GM21381 (cell line): ENCODE measurements at regions not wholly inside any gene's neighbourhood (a gene's known extent, or its start where the extent isn't known, plus 50 kb on each side); places are given as distances from the start of the nearest gene placed in this dataset.
"Not testable (repeated sequence)": the region's sequence is repeated elsewhere in the genome, so short reads cannot be mapped to it uniquely, and the experiment has no call there.

Experiments
- ATAC-seq: cut with Tn5 transposase; IDR thresholded peaks from one replicate; pipeline ENCODE4 v1.9.1; 2021; ENCODE audit warnings: mild to moderate bottlenecking, moderate library complexity; ENCODE audit not compliant: unreplicated experiment

DNA sequence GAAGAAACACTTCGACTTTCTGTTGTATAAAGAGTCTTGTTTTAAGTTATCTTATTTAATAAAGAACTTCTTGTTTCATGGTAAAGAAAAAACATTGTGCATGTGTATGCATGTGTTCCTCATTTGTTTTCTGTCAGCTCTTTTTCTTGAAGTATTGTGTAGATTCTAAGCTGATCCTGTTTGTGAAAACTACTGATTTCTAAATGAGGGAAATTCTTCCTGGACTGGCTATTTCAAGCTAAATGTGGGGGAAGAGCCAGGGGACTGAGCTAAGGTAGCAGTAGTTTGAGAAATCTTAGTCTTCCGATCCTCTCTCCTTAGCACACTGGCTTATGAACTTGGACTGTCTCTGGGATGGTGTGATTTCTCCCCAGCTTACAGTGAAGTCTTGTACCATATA lies 56.4 kb upstream of the RBMS1 start:
- no peak for ATAC-seq

DNA sequence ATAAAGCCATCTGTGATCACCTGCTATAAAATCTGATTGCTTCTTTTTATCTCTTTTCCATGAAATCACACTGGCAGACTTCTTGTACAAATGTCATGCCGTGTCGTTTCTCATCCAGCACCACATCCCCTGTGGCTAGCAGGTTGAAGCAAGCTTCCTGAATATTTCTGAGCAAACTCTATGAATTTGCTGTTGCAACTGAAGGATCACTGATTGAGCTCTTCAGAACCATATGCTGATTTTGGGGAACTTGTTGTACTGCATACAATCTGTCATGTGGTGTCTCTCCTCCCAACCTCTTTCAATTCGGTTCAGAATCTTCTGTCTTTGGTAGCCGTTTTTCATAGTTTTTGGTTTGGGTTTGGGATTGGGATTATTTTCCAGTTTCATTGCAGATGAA lies 57.7 kb upstream of the RBMS1 start:
- ATAC-seq = no peak

DNA sequence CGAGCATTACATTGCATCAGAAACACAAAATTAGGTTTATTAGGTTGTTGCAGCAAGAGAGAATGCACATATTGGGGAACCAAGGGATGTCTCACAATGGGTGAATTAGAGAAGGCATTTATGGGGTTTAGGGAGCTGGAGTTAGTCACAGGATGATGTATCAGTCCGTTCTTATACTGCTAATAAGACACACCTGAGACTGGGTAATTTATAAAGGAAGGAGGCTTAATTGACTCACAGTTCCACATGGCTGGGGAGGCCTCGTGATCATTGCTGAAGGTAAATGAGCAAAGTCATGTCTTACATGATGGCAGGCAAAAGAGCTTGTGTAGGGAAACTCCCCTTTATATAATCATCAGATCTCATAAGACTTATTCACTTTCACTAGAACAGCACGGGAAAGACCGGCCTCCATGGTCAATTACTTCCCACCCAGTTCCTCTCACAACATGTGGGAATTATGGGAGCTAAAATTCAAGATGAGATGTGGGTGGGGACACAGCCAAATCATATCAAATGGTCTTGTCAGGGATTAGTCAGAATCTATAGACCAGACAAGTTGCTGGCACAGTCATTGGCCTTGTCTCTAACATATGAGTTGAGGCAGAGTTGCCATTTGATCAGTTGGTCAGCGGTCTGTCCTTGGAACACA lies 61.9 kb upstream of the RBMS1 start:
- ATAC-seq = no peak

DNA sequence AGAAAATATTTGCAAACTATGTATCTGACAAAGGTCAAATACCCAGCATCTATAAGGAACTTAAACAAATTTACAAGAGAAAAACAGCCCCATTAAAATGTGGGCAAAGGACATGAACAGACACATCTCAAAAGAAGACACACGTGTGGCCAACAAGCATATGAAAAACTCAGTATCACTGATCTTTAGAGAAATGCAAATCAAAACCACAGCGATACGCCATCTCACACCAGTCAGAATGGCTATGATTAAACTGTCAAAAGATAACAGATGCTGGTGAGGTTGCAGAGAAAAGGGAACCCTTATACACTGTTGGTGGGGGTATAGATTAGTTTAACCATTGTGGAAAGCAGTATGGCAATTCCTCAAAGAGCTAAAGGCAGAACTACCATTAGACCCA lies 64.3 kb upstream of the RBMS1 start:
- ATAC-seq = no peak

DNA sequence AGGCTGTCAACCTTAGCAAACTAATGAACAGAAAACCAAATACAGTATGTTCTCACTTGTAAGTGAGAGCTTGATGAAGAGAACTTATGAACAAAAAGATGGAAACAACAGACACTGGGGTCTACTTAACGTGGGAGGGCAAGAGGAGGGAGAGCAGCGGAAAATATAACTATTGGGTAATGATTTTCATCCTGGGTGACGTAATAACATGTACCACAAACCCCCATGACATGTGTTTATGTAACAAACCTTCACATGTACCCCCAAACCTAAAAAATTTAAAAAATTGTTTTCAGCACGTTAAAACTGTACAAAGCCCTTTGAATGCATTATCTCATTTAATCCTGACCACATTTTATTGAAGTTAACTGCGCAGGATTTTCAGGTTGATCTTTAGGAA lies 64.9 kb upstream of the RBMS1 start:
- no peak for ATAC-seq

DNA sequence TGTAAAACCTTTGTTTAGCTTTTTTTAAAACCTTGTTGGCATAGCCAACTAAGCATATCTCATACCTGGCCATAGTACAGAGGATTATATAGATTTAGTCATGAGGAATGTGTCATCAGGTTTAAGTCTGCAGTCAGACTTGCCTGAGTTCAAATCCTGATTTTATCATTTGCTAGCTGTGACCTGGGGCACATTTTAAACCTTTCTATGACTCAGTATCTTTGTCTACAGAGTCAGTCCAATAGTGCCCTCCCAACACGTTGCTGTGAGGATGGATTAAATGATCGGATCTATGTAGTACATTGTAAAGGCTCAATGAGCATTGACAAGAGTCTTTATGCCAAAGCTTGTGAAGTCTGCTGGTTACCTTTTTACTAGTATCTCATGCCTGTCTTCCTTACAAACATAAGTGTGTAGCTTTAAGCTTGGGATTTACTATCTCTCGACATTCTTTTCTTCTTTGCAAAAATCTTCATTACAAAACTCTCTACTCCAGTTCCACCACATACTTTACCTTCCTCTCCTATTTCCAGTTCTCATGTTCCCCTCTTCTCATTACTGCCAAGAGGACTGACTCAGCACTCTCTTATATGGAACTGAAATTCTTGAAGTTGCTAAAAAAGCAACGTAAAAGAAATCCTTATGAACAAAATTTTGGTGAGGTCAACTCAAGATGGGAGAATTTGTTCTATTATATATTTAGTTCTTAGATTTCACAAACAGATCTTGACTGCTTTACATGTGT lies 68.1 kb upstream of the RBMS1 start:
- ATAC-seq = no peak

DNA sequence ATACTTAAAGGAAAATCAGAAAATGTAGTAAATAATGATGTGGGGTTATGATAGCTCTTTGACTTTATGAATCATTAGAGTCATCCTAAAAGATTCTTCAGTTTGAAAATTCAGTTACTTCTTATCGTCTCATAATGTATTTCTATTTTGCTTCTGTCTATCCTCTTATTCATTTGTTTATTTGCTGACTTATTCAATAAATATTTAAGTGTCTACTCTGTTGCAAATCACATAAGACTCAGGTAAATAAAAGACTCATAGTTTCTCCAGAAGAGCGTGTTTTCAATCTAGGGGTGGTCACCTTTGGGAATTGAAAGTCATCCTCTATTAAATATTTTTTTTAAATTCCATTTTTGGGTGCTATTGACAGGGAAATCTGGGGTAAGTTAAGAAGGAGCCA lies 69.1 kb upstream of the RBMS1 start:
- no peak for ATAC-seq

DNA sequence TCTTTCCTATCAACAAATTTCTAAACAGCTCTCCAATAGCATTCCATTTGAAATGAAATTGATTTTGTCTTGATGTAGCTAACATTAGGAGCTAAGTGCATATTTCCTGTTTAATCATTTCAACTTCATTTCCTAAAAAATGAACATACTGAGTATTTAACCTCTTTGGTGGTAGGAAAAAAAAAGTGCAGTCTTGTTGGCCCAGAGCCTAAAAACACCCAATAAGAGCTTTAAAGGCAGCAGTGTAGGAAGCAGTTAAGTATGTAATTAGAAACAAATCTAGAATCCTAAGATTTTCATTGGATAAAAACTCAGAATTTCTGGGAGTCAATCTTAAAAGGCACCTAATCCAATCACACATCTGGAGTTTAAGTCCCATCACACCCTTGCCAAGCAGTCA lies 71.0 kb upstream of the RBMS1 start:
- no peak for ATAC-seq

DNA sequence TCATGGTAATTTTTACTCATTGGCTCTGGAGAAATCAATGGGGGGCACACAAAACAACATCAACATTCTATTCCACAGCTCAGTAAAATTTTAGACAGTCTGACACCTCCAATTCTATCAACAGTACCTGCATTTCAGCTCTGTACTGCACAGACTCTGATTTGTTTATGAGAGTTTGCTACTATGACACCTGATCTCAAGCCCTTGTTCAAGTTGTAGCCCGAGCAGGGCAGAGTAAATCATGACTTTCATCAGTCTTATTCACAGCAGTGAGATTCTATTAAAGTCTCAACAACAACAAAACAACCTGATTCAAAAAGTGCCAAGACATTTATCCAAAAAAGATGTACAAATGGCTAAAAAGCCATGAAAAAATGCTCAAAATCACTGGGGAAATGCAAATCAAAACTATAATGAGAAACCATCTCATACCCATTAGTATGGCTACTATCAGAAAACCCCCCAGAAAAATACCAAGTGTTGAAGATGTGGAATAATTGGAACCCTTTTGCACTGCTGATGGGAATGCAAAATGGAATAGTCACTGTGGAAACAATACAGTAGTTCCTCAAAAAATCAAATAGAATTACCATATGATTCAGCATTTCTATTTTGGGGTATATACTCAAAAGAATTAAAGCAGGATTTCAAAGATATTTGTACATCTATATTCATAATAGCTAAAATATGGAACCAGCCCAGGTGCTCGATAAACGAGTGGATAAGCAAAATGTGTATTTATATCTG lies 71.7 kb upstream of the RBMS1 start:
- no peak for ATAC-seq

DNA sequence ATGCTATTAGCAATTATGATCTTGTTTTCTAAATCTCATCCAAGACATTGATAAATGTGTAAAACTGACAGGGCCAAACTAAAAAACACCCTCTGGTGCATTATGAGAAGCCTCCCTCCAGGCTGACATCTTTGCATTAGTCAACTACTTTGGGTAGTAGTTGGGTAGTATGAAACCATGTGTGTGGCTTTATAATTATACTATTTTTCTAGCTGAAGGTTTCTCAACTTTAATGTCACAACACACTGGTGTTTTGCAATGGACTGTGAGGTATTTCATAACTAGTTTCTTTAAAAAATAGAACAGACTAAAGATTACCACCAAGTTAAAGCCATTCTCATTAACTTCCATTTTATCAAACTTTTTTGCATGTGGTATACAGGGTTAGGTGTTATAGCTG lies 73.1 kb upstream of the RBMS1 start:
- no peak for ATAC-seq

DNA sequence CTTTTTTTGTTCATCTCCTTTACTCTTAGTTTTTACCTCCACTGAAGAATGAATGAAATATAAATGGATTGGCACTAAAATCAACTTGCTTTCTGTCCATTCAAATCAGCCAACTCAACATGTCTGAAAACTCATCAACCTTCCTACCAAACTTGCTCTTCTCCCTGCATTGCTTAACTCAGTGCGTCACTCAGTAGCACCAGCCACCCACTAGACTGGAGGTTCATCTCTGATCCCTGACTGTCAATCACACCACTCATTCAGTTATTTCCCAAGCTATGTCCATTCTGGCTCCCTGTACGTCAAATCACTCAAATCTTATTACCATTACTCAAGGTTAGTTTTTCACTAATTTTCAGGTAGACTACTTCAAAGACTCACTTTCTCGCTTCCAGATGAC lies 75.2 kb upstream of the RBMS1 start:
- no peak for ATAC-seq

DNA sequence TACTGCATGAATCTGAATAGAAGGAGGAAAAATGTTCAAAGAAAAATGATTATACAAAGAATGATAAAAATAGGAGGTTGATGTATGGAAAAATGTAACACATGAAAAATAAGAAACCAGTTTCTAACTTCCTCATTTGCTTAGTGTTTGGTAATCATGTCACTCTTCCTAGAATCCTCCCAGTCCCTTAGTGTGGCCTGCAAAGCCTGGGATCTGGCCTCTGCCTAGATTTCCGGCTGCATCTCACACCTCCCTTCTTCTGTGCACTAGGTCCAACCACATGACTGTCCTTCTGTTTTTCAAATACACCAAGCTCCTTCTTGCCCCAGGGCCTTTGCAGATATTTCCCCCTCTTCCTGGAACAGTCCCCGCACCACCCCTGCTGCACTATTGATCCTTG lies 76.8 kb upstream of the RBMS1 start:
- ATAC-seq = no peak

DNA sequence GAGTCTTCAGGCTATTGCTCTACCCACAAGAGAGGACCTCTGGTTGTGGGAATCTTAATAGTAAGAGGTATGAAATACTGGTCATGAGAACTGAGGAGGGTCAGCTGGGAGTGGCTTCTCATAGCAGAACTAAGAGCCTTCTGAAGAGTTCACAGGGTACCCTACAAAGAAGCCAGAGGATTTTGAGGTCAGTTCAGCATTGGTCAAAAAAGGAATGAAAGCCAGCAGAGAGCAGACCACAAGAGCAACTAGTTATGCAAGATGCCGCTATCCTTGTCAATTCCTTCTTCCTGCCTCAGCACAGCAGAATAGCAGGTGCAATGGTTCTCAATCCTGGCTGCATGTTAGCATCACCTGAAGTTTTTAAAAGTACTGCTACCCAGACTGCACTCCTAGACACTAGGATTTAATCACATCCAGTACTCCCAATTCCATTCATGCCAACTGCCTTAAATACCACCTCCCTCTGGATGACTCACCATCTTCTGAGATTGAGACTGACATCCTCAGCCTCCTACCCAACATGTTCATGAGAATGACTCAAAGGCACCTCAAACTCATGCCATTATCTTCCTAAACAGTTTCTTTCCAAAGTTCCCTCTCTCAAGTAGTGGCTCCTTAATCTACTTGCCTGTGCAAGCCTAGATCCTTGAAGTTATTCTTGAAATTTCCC lies 81.0 kb upstream of the RBMS1 start:
- ATAC-seq = no peak

DNA sequence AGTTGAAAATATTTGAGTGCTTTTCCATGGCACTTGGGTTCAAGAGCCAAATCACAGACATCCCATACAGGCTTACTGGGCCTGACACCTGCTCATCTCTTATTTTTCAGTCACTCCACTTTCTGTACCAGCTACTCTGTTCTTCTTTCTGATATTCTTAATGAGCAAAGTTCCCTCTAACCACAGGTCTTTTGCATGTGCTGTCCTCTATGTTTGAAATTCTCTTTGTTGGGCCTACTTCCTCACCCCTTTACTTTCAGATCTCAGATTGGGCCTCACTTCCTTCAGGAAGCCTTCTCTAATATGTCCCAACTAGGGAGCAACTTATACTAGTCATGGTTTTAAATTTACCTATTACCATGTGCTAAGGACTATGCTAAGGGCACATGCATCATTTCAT lies 81.8 kb upstream of the RBMS1 start:
- peak; percentile 76 for ATAC-seq

DNA sequence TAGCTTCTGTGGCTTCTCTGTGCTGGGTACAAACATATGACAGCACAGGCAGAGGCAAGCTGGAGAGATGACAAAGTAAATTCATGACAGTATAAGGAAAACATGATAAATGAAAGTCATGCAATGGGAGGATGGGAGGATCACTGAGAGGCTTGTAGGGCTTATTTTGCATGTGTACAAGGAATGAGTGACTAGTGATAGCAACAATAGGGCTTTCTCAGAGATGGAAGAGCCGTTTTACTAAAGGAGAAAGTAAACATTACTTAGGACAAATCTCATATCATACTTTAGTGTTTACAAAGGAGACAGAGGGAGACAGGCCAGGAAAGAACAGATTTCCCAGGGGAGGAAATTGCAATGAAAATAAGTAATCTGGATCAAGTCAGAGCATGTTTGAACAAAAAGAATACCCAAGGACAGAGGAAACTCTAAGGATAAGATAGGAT lies 82.5 kb upstream of the RBMS1 start:
- no peak for ATAC-seq

DNA sequence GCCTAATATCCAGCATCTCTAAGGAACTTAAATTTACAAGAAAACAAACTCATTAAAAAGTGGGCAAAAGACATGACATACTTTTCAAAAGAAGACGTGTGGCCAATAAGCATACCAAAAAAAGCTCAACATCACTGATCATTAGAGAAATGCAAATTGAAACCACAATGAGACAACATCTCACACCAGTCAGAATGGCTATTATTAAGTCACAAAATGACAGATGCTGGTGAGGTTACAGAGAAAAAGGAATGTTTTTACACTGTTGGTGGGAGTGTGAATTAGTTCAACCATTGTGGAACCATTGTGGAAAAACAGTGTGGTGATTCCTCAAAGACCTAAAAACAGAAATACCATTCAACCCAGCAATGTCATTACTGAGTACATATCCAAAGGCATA lies 83.5 kb upstream of the RBMS1 start:
- ATAC-seq = not testable (repeated sequence)

DNA sequence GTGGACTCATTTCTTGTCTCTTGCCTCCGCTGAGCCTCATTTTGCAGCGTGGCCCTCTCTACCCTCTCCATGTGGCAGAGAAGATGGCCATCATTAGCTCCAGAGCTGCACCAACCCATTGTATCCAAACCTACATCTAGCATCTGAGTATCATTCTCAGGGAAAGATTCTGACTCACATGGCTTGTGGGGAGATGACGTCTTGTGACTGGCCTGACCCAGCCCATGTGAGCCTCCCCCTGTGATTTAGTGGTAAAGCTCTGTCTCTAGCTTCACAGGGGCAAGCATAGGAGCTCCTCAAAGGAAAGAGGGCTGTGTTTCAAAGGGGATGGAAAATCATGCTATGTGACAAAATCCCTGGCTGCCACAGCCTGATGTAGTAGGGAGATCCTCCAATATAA lies 87.4 kb upstream of the RBMS1 start:
- ATAC-seq = no peak

DNA sequence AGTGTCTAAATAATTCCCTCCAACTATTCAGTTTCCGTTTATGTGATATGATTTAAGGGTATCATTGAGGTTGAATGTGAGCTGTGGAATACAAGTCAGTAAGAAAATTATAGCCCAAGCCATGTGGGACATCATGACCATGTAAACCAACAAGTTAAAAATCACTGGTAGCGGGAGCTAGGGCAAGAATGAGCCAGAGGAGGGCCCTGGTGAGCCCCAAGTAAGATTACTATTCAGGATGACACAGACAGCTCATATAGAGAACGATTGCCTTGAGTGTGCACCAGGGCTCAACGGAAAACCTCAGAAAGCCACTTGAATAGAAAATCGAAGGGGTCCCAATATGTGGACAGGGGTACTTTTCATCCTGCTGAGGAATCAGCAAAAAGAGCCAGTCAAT lies 87.8 kb upstream of the RBMS1 start:
- ATAC-seq = no peak

DNA sequence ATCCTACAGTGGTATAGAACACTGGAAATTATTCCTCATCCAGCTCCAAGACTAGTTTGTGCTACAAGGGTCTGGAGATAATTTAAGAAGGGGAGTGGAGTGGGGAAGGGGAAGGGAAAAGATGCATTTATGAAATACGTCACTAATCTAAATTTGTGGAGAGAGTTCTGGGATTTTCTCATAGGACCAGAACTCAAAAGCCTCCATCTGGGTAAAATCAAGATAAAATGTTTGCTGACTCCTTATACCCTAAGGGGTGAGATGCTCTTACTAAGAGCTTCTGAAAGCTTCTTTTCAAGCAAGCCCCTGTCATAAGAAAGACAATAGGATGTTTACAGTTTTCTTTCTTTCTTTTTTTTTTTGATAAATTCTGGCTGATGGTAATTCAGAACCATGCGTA lies 88.5 kb upstream of the RBMS1 start:
- no peak for ATAC-seq

DNA sequence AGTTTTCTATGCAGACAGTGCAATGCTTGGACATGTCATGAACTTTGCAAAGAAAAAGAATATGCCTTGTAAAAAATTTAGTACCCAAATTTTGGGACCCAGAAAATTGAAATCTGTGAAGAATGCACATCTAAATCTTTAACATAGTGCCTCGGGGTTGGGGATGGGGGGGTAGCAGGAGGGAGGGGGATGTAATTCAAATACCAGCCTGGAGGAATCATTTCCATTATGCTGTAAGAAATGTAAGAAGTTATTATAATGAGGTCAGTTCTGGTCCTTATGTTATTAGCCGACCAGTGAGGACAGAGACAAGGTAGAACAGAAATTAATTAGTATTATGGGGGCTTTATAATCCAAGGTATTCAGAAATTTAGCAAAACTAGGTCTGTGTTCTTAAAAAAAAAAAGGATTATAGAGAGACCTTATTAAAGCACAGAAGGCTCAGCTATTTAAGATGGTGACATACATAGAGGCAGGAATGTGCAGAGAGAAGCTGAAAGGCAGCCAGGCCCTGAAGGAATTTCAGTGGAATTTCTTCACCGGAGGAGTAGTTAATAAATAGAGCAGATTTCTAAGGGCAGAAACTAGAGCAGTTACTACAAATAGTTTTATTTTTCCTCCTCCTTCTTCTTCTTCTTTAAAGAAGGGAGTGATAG lies 89.0 kb upstream of the RBMS1 start:
- ATAC-seq = no peak

DNA sequence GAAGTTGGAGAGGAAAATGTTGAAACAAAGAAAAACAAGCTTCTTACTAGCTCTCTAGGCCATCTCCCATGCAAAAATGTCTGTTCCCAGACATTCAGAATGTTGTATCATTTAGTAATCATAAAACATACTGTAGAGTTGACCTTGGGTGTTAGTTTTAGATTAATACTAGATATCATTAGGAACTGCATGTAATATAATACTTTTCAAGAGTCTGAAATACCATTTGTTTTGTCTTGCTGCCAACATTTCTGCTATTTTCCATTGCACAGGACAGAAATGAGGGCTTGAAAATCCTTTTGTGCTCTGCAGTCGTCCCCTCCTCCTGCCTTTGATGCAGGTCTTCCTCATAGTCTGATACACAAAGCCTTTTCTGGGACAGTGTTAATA lies 89.5 kb upstream of the RBMS1 start:
- ATAC-seq = no peak
